ENCODE measurements at regions not wholly inside any gene's neighbourhood (a gene's known extent, or its start where the extent isn't known, plus 50 kb on each side); places are given as distances from the start of the nearest gene placed in this dataset.

DNA sequence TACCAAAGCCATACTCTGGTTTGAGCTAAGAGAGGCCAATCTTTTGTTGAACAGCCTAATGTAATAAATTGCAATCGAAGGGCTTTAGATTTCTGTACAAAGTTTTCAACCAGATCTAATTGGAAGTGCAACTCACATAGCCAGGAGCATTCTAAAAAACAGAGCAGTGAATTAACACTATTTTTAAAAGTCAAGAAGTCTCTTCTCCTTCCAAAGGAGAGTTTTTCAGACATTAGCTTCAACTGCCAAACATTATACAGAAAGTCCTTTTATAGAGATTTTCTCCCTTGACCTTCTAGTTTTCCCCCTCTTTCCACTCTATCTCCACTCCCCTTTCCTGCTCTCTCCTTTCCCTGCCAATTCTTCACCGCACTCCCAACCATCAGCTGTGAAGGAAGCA, 259.6 kb downstream of the NOVA1 start:
- no peak for DNase-seq (ENCODE audit: low read depth, low spot score)
- H3K9me3 ChIP-seq (ENCODE audit: insufficient read depth, low read length): no peaks in the 10 kb centered on the region
- H3K36me3 ChIP-seq (ENCODE audit: insufficient read depth, insufficient read length, low read length): no peaks in the 10 kb centered on the region
- H3K9ac ChIP-seq (ENCODE audit: insufficient read length, low read depth): no peak overlapping the region
- H3K4me1 ChIP-seq (ENCODE audit: insufficient read depth, insufficient read length): no peaks in the 10 kb centered on the region
- no peak overlapping the region for H3K4me3 ChIP-seq (ENCODE audit: insufficient read length, low read depth)
- H3K27me3 ChIP-seq (ENCODE audit: insufficient read depth, insufficient read length): no peaks in the 10 kb centered on the region
- no peak for TF ChIP-seq YY1 (IDR thresholded peaks at IDR 0.05; ENCODE audit: insufficient read depth, insufficient read length)
- no peak for TF ChIP-seq ZNF274 (IDR thresholded peaks at IDR 0.05; ENCODE audit: low read depth, low read length)

DNA sequence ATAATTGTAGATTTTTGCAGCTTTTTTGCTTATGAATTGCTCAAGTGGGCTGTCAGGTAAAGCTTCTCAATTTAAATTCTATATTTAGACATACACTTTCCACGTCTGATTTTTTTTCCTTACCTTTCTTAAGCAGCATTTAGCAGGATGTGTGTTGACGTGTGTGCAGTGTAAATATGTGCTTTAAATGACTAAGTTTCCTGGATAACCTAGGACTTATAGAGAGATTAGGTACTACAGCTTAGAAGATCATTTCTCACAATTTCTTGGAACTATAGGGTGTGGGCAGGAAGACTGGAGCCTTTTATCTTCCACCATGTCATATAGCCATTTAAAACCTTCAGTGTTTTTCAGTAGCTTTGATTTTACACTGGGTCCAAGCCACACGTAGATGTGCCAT, 263.5 kb downstream of the NOVA1 start:
- Histone ChIP-seq H3K36me3 (ENCODE audit: insufficient read depth, insufficient read length, low read length) (no peaks in the 10 kb centered on the region), H3K4me3 (ENCODE audit: insufficient read length, low read depth) (no peak overlapping the region), H3K9ac (ENCODE audit: insufficient read length, low read depth) (no peak overlapping the region), H3K27me3 (ENCODE audit: insufficient read depth, insufficient read length) (no peaks in the 10 kb centered on the region), H3K9me3 (ENCODE audit: insufficient read depth, low read length) (no peaks in the 10 kb centered on the region), H3K4me1 (ENCODE audit: insufficient read depth, insufficient read length) (no peaks in the 10 kb centered on the region)
- no peak for DNase-seq (ENCODE audit: low read depth, low spot score)
- TF ChIP-seq ZNF274 (IDR thresholded peaks at IDR 0.05; ENCODE audit: low read depth, low read length): no peak
- no peak for TF ChIP-seq YY1 (IDR thresholded peaks at IDR 0.05; ENCODE audit: insufficient read depth, insufficient read length)
- no peak for TF ChIP-seq SUZ12 (IDR thresholded peaks at IDR 0.05; ENCODE audit: extremely low read depth, insufficient read depth, insufficient read length)

DNA sequence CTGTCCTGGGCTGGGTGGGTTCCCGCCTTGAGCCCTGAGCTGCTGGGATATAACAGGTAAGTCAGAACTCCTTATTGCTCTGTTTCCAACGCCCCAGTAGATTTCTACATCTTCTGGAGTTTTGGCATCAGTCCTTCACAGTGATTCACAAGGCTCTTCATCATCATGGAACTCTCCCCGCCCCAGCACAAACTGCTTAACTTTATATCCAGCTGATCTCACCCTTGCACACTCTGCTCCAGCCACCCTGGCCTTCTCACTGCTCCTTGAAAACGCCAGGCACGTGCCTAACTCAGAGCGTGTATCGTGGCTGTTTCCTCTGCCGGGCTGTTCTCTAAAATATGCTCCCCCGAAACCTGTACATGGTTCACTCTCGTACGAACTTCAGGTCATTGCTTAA, 264.9 kb downstream of the NOVA1 start:
- no peaks in the 10 kb centered on the region for H3K9me3 ChIP-seq (ENCODE audit: insufficient read depth, low read length)
- DNase-seq (ENCODE audit: low read depth, low spot score): no peak
- TF ChIP-seq SUZ12 (IDR thresholded peaks at IDR 0.05; ENCODE audit: extremely low read depth, insufficient read depth, insufficient read length) (no peak), YY1 (IDR thresholded peaks at IDR 0.05; ENCODE audit: insufficient read depth, insufficient read length) (no peak)
- H3K4me1 ChIP-seq (ENCODE audit: insufficient read depth, insufficient read length): no peaks in the 10 kb centered on the region
- H3K4me3 ChIP-seq (ENCODE audit: insufficient read length, low read depth): no peak overlapping the region
- H3K27me3 ChIP-seq (ENCODE audit: insufficient read depth, insufficient read length): no peaks in the 10 kb centered on the region
- H3K36me3 ChIP-seq (ENCODE audit: insufficient read depth, insufficient read length, low read length): no peaks in the 10 kb centered on the region
- no peak overlapping the region for H3K9ac ChIP-seq (ENCODE audit: insufficient read length, low read depth)

DNA sequence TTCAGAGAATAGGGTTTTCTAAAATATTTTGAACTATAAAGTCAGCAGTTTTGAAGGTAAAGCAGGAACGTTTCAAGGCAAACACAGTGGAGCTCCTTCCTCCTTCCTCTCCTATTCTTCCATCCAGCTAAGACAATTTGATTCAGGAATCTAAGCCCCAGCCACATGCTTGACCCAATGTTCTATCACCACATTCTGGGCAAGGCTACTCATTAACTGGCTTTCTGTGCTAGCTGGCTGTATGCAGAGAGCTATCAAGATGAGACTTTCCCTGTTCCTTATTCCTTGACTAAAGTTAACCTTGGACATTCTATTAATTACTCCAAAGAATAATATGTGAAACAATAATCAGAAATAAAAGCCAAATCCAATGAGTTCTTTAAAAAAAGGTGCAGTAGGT, 266.9 kb downstream of the NOVA1 start:
- TF ChIP-seq YY1 (IDR thresholded peaks at IDR 0.05; ENCODE audit: insufficient read depth, insufficient read length) (no peak), SUZ12 (IDR thresholded peaks at IDR 0.05; ENCODE audit: extremely low read depth, insufficient read depth, insufficient read length) (no peak), ZNF274 (IDR thresholded peaks at IDR 0.05; ENCODE audit: low read depth, low read length) (no peak)
- H3K36me3 ChIP-seq (ENCODE audit: insufficient read depth, insufficient read length, low read length): no peaks in the 10 kb centered on the region
- no peak for DNase-seq (ENCODE audit: low read depth, low spot score)
- no peaks in the 10 kb centered on the region for H3K4me1 ChIP-seq (ENCODE audit: insufficient read depth, insufficient read length)
- no peak overlapping the region for H3K9ac ChIP-seq (ENCODE audit: insufficient read length, low read depth)
- H3K27me3 ChIP-seq (ENCODE audit: insufficient read depth, insufficient read length): no peaks in the 10 kb centered on the region
- H3K9me3 ChIP-seq (ENCODE audit: insufficient read depth, low read length): no peaks in the 10 kb centered on the region
- no peak overlapping the region for H3K4me3 ChIP-seq (ENCODE audit: insufficient read length, low read depth)

DNA sequence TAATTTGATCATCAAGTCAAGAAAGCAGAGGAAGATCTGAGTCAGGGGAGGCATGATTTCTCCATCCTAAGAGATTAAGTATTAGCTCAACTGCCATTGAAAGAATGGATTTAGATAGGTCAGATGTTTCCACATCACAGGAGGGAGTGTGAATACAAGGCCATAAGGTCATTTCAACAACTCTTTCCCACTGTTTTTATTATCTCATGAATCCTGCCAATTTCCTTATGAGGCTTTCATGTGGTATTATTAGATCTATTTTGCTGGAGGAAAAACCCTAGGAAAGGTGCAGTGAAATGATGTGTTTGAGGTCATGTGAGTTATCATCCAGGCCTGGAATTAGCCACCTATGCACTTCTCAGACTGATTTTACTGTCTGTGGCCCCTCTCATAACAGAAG, 269.0 kb downstream of the NOVA1 start:
- Histone ChIP-seq H3K4me1 (ENCODE audit: insufficient read depth, insufficient read length) (no peaks in the 10 kb centered on the region), H3K9me3 (ENCODE audit: insufficient read depth, low read length) (no peaks in the 10 kb centered on the region), H3K36me3 (ENCODE audit: insufficient read depth, insufficient read length, low read length) (no peaks in the 10 kb centered on the region), H3K9ac (ENCODE audit: insufficient read length, low read depth) (no peak overlapping the region), H3K4me3 (ENCODE audit: insufficient read length, low read depth) (no peak overlapping the region), H3K27me3 (ENCODE audit: insufficient read depth, insufficient read length) (no peaks in the 10 kb centered on the region)
- DNase-seq (ENCODE audit: low read depth, low spot score): no peak
- TF ChIP-seq YY1 (IDR thresholded peaks at IDR 0.05; ENCODE audit: insufficient read depth, insufficient read length) (no peak), SUZ12 (IDR thresholded peaks at IDR 0.05; ENCODE audit: extremely low read depth, insufficient read depth, insufficient read length) (no peak), ZNF274 (IDR thresholded peaks at IDR 0.05; ENCODE audit: low read depth, low read length) (no peak)

DNA sequence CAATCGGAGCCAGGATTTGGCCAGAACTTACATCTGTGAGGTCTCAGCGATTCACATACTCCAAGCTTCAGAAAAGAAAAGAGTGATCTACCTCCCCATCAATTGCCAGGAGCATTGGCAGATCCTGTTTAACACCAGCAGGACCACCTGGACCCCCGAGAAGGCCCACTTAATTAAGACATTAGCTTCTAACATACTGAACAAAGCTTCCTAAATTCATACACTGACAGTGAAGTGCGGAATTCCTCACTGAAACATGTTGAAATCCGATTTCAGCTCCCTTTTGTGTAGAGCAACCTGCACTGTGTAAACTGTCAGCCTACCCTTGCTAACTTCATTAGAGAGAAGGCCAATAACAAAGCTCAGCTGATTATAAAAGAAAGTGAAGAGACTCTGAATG, 274.0 kb downstream of the NOVA1 start:
- Histone ChIP-seq H3K9ac (ENCODE audit: insufficient read length, low read depth) (no peak overlapping the region), H3K36me3 (ENCODE audit: insufficient read depth, insufficient read length, low read length) (no peaks in the 10 kb centered on the region), H3K4me3 (ENCODE audit: insufficient read length, low read depth) (no peak overlapping the region), H3K27me3 (ENCODE audit: insufficient read depth, insufficient read length) (no peaks in the 10 kb centered on the region), H3K4me1 (ENCODE audit: insufficient read depth, insufficient read length) (no peaks in the 10 kb centered on the region), H3K9me3 (ENCODE audit: insufficient read depth, low read length) (no peaks in the 10 kb centered on the region)
- TF ChIP-seq SUZ12 (IDR thresholded peaks at IDR 0.05; ENCODE audit: extremely low read depth, insufficient read depth, insufficient read length) (no peak), ZNF274 (IDR thresholded peaks at IDR 0.05; ENCODE audit: low read depth, low read length) (no peak), YY1 (IDR thresholded peaks at IDR 0.05; ENCODE audit: insufficient read depth, insufficient read length) (no peak)
- DNase-seq (ENCODE audit: low read depth, low spot score): no peak

DNA sequence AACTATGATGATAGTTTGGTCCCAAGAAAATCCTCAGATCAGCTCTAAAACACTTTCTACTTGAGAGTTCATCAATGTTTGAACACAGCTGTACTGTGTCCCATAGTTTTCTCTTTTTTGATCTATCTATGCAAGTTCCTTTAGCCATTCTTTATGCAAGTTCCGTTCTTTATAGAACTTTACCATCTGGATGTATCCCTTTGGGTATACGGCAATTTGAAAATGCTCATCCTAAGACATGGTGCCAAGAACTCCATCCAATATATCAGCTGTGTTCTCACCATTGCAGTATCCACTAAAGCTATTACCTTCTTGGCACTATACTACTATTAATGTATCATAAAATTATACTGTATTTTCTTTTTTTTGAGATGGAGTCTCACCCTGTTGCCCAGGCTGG, 276.9 kb downstream of the NOVA1 start:
- Histone ChIP-seq H3K9ac (ENCODE audit: insufficient read length, low read depth) (no peak overlapping the region), H3K4me1 (ENCODE audit: insufficient read depth, insufficient read length) (no peaks in the 10 kb centered on the region), H3K9me3 (ENCODE audit: insufficient read depth, low read length) (no peaks in the 10 kb centered on the region), H3K4me3 (ENCODE audit: insufficient read length, low read depth) (no peak overlapping the region), H3K36me3 (ENCODE audit: insufficient read depth, insufficient read length, low read length) (no peaks in the 10 kb centered on the region), H3K27me3 (ENCODE audit: insufficient read depth, insufficient read length) (no peaks in the 10 kb centered on the region)
- TF ChIP-seq YY1 (IDR thresholded peaks at IDR 0.05; ENCODE audit: insufficient read depth, insufficient read length) (no peak), SUZ12 (IDR thresholded peaks at IDR 0.05; ENCODE audit: extremely low read depth, insufficient read depth, insufficient read length) (no peak), ZNF274 (IDR thresholded peaks at IDR 0.05; ENCODE audit: low read depth, low read length) (no peak)
- no peak for DNase-seq (ENCODE audit: low read depth, low spot score)
